Stimulated activated CD8-positive, alpha-beta memory T cell treated with anti-CD3 and anti-CD28 coated beads, Interleukin-15, amount 100 ng/mL, for 48 hours (primary cell): ENCODE measurements at regions not wholly inside any gene's neighbourhood (a gene's known extent, or its start where the extent isn't known, plus 50 kb on each side); places are given as distances from the start of the nearest gene placed in this dataset.

Experiments
- DNase-seq, 2 donors: peaks; one replicate each; pipeline ENCODE4 v3.0.0-alpha.2; 2020; ENCODE audit warnings: low read depth in 2 of 2

DNA sequence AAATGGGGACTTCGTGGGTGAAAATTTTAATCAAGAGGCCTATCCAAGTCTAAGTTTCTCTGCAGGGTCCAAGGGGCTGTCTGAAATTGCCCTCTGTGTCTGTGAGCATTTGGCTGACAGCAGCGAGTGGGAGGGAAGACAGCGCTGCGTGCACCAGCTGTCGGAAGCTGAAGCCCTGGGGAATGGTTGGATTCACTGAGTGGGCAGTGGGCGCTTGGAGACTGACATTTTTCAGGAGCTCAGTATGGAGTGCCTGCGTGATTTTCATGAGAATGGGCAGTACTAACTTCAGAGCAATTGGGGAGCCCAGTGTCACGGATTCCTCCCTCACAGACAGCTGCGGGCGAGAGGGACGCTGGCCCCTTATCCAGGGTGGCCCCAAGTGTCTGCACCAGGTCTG is 388.8 kb upstream of the B3GAT1 start:
- DNase-seq, result no peak

DNA sequence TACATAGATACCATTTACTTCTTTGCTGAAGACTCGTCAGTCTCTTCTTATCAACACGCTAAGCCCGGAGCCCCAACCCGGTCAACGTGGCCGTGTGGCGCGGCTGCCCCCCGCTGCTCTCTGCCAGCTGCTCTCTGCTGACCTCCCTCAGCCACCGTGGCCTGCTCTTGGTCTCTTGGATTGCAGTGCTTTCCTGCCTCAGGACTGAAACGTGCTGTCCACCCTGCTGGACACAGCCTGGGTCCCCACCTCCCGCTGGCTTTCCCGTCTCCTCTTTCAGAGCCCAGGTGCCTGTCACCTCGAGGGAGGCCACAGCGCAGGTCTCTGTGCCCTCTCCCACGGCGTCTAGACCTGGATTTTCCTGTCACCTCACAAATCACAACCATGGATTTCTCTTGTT is 388.1 kb upstream of the B3GAT1 start:
- DNase-seq, result no peak

DNA sequence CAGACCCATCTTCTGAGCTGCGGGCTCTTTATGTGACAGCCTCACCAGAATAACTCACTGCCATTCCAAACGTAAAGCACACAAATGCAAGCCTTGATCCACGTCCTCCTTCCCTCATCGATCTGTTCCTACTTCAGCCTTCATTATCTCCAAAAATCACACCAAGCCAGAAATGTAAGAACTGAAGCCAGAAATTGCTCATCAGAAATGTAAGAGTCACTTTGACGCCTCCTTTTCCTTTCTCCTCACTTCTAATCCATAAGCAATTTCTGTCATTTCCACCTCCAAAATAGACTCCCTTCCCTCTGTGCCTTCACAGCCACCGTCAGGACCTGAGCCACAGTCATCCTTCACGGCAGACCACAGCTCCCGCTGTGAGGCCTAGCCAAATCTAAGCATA is 387.3 kb upstream of the B3GAT1 start:
- DNase-seq, result no peak

DNA sequence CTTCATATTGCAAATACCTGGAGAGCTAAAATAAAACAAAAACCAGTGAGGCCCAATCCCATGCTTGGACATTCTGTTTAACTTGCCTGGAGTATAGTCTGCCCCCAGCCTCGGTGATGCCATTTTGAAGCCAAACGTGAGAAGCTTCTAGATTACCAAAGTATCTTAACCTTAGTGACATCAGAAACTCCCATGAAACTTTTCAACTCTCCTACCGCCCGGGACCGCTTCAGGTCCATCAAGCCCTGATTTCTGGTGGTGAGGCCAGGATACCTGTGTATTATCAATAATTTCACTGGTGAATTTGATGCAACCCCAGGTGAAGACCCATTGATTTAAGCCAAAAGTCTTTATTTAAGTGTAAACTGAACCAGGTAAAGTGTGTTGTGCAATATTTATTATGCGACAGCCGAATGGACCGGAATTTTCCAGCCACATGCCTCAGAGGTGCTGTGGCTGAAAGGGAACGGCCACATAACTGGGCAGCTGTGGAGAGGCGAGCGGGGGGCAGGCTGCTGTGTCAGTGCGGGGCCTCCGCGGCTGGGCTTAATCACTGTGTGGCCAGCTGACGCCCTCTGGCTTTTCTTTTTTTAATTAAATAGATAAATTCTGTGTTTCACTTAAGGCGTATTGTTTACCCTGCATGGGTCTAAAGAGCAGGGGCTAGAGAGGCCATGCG is 385.5 kb upstream of the B3GAT1 start:
- no peak for DNase-seq

DNA sequence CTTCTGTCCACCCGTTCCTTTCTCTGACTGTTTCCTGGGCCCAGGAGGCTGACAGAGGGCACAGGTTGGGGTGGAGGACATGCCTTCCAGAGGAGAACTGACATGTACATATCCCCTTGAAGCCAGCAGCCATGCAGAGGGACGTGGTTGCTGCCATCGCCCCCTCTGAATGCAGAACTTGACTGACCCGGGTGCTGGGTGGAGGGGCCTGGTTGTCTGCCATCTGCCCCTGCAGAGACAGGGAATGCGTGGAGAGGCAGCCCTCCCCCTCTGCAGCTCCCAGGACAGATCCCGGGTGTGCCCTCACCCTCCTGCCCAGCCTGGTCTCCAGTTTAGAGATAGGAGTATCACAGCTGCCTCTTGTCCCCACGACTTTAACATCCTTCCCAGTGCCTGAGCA is 383.0 kb upstream of the B3GAT1 start:
- no peak for DNase-seq

DNA sequence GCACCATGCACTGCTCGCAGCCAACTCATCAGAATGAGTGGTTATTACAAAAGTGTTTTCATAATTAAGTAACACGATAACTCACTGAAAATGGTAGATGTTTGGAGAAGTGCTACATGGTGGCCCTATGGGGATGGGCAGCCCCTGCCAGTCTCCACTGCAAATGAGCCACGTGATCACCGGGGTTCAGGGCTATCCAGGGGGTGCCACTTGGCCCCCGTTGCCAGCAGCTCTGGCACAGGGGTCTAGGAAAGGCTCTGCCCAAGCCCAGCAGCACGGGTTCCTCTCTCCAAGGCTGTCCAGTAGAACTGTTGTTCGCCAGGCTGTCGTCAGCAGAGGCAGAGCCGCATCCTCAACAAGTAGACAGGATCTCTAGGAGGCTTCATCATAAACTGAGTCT is 382.1 kb upstream of the B3GAT1 start:
- DNase-seq, result no peak

DNA sequence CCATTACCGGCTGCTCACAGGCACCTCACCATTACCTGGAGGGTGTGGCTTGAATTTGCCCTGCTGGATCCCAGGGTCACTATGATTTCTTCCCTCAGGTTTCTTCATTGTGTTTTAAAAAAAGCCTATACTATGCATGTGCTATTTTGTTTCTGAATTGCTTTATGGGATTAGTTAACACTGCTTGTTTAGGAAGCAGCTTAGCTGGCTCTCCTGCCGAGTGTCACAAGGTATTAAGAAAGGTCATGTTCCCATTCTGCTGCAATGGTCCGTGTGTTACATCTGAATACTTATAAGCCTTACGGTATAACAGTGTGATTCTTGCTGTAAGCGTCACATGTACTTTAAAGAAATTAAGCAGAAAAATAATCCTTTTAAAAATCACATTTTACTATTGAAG is 380.6 kb upstream of the B3GAT1 start:
- no peak for DNase-seq

DNA sequence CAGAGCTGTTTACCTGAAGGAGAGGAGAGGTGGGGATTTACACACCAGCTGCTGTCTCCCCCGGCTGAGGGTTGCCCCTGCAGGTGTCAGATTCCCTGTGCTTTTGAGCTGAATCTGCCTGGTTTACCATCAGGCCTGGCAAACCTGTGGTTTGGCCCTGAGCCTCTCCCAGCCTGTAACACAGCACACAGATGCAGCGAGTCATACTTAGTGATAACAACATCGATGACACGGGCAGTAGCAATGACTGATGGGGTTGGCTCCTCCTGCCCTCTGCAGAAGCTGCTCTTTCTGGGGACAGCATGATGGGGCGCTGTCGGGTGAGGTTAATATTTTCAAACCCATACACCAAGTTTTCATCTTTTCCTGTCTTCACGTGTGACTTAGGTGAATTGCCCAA is 380.0 kb upstream of the B3GAT1 start:
- no peak for DNase-seq

DNA sequence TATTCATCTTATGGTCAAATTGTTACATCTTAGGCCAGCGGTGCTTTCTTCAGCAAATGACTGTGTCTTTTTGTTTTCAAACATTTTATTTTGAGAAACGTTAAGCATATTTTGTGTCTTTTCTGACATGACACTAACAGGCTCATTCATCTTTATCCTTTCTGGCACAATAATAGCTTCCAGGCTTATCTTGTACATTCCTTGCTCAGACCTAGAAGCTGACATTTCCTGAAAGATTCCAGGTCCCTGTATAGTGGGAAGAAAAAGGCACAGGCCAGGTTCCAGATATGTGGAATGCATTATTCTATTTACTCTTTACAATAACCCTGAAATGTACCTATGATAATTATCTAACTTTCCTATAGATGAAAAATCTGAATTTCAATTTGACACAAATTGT is 379.1 kb upstream of the B3GAT1 start:
- no peak for DNase-seq

DNA sequence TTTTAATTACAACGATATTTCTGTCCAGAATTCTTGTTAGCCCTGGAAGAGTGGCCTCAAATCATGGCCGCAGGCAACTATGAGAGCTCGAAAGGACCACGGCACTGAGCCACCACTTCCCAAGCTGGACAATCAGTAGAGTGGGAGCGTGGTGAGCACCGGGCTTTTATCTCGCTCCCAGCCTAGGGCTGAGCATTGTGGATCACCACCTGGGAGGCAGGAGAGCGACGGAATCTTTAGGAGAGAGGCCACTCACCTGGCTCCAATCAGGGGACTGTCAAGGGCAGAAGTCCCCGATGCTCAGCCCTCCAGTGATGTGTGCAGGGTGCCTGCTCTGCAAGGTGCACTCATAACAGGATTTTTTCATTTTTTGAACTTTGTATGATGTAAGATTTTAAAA is 377.1 kb upstream of the B3GAT1 start:
- no peak for DNase-seq

DNA sequence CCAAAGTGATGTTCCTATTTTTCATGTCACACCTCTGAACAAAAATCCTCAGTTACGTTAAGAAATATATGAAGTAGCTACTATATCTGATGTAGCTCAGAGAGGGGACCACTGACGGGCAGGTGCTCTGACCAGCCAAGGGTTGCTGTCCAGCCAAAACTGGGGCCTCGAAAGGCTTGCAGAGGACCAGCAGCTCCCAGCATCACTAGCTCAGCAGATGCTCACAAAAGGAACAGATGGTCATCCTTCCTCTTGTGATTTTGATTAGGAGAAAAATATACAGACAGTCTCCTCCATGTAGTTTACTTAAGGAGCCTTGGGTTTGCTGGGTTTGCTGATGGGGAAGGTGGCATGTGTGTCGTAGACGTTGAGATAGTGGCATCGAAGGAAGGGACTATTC is 374.6 kb upstream of the B3GAT1 start:
- DNase-seq, result no peak

DNA sequence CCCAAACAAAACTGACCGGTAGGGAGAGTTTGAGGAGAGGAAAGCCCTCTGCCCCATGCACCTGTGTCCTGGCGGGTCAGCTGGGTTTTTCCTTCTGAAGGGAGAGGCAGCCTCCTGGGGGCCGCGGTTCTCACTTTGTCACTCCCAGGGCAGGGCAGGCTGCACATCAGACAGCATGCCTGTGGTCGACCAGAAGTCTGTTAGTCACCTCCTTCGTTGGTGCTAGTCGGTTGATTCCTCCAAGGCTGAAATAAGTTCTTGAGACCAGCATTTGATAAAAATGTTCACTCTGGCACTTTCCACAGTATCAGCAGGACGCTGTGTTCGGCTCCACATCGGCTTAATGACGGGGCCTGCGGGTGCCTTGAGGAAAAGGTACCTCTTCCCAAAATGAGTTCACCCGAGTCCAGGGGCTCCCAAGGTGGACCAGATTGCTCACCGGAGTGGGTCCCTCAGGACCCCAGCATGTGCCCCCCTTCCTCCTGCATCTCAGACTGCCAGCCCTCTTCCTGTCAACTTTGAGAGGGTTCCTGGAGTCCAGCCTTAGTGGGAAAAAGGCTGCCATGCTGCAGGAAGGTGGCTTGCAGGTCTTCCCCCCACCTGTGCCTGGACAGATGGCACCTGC is 373.7 kb upstream of the B3GAT1 start:
- DNase-seq, result no peak

DNA sequence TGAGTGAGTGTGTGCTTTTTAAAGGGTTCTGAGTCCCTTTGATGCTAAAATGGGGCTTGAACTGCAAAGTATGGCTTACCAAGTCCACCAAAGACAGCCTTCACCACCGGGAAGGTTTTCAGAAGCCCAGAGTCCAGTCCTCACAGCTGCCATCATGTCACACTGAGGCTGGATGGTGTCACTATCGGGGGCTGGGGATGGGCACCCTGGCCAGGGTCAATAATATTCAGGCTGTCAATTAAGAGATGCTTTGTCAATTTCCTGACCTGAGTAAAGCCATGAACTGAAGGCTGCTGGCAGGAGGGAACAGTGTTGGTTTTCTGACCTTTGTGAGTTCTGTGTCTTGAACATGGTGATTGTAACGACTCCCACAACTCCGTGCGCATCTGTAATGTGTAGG is 373.0 kb upstream of the B3GAT1 start:
- no peak for DNase-seq

DNA sequence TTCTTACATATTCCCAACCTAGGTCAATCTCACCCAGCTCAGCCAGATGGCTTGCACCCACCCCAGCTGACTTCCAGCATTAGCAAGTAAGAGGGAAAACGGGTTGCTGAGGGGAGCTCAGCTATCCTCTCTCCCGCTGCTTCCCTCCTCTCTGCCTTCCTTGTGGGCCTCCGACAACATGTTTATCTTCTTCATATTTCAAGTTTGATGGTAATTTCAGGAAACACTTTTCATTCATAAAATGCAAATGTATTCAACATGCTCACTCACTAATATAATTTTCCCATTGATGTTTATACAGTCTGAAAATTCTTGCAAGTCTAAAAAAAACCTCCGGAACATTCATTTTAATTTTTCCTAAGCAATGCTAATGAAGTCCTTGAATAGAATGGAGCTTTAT is 372.5 kb upstream of the B3GAT1 start:
- no peak for DNase-seq

DNA sequence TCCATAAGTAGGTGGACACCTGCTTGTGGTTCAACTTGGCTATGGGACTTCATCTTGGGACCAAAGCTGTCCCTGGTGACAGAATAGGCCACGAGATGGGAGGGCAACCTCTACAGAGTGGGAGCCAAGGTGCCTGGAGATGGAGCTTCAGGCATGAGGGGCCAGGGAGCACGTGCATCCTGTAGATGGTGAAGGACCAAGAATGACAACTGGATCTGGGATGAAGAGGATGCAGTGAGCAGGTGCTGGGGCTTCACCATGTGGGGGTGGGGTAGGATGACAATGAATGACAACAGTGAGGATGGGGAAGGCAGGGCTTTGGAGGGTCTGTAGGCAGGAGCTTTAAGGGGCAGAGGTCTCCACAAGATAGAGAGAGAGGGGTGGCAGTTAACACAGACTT is 372.0 kb upstream of the B3GAT1 start:
- DNase-seq, result no peak

DNA sequence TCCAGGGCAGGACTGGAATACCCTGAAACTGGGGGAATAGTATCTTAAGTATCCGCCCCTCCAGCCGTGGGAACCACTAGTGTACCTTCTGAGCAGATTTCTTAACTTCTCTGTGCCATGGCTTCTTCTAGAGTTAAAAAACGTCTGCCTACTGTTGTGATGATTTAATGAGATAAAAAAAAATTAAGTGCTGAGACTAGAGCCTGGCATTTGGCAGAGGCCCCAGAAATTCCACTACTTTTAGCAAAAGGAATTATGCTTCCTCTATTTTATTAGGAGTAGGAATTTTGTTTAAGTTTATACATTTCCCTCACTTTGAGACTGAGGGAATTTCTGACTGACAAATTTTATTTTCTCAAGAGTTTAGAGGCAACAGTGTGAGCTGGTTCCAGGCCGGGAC is 371.2 kb upstream of the B3GAT1 start:
- no peak for DNase-seq

DNA sequence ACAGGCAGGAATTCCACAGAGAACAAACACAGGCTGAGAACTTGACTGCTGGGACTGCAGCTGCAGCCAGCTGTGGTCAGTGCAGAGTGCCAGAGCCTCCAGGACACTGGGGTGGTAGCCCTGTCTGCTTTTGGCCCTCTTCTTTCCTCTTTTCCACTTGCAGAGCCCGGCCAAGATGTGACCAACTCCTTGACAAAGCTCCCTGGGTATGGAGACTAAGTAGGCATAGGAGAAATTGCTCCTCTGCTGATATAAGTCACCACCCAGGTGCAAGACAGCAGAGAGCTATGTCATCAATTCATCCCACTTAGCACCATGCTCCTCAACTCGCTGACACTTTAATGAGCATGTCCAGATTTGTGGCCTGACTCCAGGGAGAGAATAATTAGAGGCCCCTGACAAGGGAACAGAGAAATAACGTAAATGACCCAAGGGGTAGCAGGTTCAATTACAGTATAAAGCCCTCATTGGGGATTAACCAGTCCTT is 369.4 kb upstream of the B3GAT1 start:
- no peak for DNase-seq

DNA sequence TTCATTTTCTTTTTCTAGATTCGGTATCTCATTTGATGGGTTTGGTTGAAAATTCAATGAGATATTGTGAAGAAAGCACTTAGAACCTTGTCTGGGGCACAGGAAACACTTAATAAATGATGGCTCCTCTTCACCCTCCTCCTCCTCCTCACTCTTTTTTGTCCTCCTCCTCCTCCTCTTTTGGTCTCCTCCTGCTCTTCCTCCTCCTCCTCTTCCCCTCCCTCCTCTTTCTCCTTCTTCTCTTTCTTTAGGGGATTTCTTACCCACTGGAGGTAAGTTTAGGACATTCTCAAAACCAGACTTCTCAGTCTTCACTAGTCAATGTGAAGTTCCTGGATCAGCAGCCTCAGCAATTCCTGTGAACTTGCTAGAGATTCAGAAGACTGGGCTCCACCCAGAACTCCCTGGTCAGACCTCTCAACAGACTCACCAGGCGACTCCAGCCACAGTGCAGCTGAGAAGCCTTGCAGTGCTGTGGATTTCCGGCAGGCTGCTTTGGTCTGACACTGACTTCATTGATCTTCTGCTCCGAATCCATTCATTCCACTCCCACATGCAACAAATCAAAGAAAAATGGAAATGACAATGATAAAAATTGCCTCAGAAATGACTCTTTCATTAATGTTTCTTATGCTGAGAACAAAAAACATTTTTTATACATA is 368.6 kb upstream of the B3GAT1 start:
- no peak for DNase-seq

DNA sequence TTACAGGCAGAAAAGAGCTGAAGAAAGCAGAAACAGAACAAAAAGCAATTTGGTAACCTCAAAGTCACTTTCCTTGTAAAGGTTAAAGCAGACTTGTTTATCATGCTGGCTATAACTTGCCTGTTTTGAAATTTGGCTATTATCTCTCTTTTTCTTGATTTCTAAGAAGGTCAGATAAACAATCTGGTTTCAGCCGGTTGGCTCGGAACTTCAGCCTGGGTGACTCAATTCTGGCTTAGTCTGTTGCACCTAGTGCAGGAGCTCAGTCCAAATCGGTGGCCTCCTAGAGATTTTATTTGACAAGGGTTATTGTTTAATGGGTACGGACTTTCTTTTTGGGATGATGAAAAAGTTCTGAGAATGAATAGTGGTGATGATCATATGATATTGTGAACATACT is 367.1 kb upstream of the B3GAT1 start:
- no peak for DNase-seq

DNA sequence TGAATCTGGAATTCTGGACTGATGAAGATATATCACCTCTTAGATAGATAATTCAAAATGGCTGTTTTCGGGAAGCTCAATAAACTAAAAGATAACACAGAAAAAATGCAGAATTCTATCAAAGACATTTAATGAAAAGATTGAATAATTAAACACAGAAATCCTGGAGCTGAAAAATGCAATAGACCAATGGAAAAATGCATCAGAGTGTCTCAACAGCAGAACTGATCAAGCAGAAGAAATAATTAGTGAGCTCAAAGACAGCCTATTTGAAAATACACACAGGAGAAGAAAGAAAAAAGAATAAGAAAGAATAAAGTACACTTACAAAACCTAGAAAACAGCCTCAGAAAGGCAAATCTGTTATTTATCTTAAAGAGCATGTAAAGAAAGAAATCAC is 356.4 kb upstream of the B3GAT1 start:
- no peak for DNase-seq

DNA sequence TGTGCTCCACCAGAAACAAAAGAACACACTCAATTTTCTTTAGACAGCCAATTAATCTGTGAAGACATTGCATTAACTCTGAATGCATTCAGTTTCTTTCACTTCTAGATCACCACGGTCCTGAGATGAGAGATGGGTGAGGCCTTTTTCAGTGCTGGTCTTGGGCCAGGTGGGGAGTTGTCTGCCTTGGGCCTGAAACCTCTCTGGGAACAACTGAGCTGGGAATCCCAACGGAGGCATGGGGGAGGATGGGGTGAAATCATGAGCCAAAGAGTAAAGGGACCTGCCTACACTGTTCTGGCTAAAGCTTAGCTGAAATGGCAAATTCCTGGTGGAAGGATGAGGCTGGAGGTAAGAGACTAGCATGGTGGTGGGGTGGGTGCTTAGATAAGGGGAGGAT is 353.5 kb upstream of the B3GAT1 start:
- DNase-seq, result no peak

DNA sequence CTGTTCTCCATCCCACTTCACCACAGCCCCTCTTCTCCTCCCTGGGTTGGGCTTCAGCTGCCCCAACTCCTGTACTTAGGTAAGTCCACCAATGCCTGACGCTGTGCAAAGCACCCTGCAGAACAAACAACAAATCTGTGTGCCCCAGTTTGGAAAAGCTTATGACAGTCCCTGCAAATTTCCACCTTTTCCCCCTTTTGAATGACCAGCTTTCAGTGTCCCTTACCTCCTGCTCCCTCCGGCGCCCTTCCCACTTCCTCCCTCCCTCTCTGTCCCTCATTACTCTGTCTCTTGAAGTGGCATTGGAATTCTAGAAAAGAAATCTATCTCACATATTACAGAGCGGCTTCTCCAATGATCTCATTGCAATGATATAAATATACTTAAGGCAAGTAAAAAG is 352.9 kb upstream of the B3GAT1 start:
- DNase-seq, result no peak

DNA sequence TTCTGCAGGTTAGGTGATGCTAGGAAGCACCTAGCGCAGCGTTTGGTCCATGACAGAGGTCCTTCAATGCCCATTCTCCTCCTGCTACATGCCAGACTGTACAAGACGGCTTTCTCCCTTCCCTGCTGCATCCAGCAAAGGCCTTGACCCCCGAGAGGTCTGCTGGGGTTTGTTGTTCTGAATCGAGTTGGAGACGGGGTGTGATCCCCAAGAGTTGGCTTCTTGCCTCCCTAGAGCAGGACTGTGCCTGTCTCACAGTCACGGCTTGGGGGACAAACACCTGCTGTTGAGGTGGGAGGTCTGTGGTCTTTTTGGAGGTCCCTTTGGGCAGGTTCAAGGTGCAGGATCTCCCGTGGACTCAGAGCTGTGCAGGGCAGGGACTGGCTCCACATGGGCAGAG is 352.3 kb upstream of the B3GAT1 start:
- no peak for DNase-seq

DNA sequence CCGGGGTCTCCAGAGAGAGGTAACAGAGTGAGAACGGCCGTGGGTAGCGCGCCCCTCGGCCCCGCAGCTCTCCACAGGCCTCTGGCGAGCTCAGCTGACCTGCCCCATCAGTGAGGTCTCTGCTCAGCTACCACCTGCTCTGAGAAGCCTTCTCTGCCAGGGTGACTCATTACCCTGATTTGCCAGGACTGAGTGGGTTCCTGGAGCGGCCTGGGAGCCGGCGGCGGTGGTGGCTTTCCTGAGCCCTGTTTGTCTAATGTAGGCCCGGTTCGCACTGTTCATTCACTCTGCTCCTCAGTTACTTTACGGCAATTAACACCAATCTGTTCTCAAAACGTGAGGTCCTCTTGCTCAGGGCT is 351.0 kb upstream of the B3GAT1 start:
- no peak for DNase-seq
